NT2/D1 (cell line): ENCODE measurements at regions not wholly inside any gene's neighbourhood (a gene's known extent, or its start where the extent isn't known, plus 50 kb on each side); places are given as distances from the start of the nearest gene placed in this dataset.

Source experiments
- SUZ12 ChIP-seq: IDR thresholded peaks from 2 replicates; pipeline ENCODE4 v1.6.1; 2011; ENCODE audit not compliant: insufficient read length, insufficient read depth; ENCODE audit errors: extremely low read depth
- YY1 ChIP-seq: IDR thresholded peaks from 2 replicates; pipeline ENCODE4 v1.6.1; 2011; ENCODE audit not compliant: insufficient read length, insufficient read depth
- ZNF274 ChIP-seq: IDR thresholded peaks from 2 replicates; pipeline ENCODE4 v1.6.1; 2011; ENCODE audit warnings: mild to moderate bottlenecking, low read depth, low read length

DNA sequence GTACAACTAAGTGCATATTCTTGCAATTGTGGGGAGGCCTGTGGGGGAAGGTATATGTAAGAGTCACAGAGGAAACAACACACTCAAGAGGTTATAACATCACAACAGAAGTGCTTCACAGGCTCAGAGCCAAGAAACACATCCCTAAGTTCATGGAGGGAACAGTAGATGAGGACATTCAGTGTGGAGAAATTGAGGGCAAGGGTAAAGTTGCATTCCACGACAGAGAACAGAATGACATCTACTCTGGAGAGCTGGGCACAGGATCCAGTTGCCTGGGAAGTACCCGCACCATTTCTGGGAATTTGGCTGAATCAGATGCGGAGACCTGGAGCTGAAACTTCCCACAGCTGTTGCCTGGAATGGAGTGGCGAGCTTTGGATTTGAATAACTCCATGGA, 197.2 kb downstream of the NXNL2 start:
- no peak for TF ChIP-seq ZNF274
- TF ChIP-seq YY1: no peak
- no peak for TF ChIP-seq SUZ12
